GM18868 (cell line): ENCODE measurements at regions not wholly inside any gene's neighbourhood (a gene's known extent, or its start where the extent isn't known, plus 50 kb on each side); places are given as distances from the start of the nearest gene placed in this dataset.

ENCODE experiments used
- ATAC-seq: cut with Tn5 transposase; IDR thresholded peaks from one replicate; pipeline ENCODE4 v1.9.1; 2021; ENCODE audit warnings: mild to moderate bottlenecking, moderate library complexity; ENCODE audit not compliant: unreplicated experiment

- no peak for ATAC-seq
These were observed 427.2 kb downstream of the EPHA4 start for GRCh38 chr2:221144909-221145308.

DNA sequence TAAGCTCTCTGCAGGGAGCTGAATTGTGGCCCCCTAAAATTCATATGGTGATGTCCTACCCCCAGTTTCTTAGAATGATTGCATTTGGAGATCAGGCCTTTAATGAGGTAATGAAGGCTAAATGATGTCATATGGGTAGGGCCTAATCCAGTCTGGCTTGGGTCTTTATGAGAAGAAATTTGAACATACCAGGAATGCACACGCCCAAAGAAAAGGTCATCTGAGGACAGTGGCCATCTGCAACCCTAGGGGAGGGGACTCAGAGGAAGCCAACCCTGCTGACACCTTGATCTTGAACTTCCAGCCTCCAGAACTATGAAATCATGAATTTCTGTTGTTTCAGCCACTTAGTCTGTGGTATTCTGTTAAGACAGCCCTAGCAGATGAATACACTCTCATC lies 426.7 kb downstream of the EPHA4 start:
- ATAC-seq, result no peak

DNA sequence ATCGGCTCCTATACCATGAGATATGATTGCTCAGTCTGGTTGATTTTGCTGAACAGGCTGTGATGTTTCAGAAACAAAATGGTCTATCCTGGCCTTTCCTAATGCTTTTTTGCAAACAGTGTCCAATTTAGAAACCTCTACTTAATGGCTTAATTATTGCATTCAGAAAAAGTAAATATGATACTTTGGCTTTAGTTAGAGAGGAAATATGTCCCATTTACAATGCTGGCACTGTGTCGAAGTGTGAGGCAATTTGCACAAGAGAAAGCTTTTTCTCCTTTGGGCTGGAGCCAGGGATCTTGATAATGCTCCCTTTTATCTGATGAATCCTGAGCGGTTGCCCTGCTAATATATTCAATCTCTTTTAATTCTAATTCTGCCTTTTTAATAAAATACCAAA lies 418.9 kb downstream of the EPHA4 start:
- ATAC-seq, result no peak

- no peak for ATAC-seq
These were observed 417.9 kb downstream of the EPHA4 start for GRCh38 chr2:221154176-221154575.

- ATAC-seq, result no peak
These were observed 415.9 kb downstream of the EPHA4 start for GRCh38 chr2:221156062-221156734.

- ATAC-seq, result no peak
These were observed 410.9 kb downstream of the EPHA4 start for GRCh38 chr2:221161186-221161585.

DNA sequence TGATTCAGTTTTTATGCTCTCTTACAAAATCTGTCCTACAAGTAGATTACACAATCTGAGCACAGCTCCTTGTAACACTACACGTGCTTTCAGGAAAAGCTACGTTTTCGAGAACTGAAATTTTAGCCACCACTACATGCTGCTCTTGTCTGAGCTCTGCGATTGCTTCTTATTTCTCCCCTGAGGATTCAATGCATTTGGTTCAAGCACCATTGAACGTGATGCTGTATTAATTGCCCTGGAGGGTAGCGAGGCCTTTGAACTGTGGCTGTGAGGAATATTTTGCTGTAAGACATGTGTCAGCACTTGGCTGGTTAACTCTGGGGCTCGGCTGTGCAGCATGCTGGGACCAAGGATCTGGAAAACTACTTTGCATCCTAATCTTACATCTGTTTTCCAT lies 405.8 kb downstream of the EPHA4 start:
- no peak for ATAC-seq

GRCh38 chr2:221167561-221167960 lies 404.5 kb downstream of the EPHA4 start:
- no peak for ATAC-seq

GRCh38 chr2:221169724-221170123 lies 402.4 kb downstream of the EPHA4 start:
- no peak for ATAC-seq

GRCh38 chr2:221170548-221170947 lies 401.6 kb downstream of the EPHA4 start:
- ATAC-seq, result no peak

GRCh38 chr2:221176667-221177066 lies 395.4 kb downstream of the EPHA4 start:
- no peak for ATAC-seq

DNA sequence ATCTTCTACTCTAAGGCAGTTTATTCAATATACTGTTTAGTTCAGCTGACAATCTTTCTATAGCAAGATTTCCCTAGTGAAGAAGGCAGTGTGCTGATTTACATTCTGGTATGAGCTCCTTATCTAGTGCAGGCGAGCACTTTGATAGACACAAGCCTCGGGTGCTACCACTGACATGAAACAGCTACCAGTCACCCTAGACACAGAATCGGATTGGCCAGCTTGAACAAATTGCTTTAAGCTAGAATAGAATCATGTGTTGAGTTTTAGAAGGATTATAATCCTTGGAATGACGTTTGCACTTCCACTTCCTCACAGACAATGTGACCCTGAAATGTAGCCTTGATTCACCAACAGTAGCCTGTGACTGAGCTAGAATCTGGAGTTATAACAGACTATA lies 394.0 kb downstream of the EPHA4 start:
- ATAC-seq, result no peak

DNA sequence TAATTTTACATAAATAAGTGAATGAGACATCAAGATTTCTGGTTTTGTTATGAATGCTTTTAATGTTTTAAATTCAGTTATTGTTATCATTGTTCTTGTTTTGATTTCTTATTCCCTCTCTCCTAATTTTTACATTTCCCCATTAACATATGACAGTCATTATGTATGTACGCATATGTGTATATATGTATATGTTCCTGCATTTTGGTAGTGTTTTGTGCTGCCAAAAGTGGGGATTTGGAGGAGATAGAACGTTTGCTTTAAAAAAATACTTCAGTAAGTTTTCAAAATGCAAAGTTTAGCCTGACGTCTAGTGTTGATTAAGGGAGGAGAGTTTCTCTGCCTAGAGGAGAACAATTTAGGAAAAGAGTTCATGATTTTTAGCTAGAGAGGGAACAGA lies 385.2 kb downstream of the EPHA4 start:
- no peak for ATAC-seq

DNA sequence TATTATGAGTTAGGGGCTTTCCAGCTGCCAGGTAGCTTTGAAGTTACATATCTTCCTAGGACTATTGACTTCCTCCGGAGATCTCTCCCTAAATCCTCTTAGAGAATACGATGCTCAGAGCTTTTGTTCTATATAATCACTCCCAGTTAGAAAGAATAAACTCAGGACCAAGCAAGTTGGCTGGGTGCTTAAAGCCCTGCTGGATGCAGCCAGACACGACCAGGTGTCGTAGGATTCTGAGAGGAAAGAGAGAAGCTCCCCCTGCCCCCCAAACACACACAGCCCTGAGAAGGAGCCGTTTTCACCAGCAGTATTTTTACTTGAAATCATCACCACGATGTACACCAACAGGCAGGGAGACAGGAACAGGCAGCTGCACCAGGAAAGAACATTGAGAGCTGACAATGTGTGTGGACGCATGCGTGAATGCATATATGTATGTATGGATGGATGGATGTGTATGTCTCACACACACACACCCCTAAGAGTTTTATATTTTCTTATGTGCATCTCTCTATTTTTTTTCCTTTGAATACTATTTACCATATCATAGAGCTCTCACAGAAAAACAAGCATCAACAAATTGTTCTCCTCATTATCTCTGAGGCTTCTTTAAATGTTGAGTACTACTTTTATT lies 382.6 kb downstream of the EPHA4 start:
- no peak for ATAC-seq

DNA sequence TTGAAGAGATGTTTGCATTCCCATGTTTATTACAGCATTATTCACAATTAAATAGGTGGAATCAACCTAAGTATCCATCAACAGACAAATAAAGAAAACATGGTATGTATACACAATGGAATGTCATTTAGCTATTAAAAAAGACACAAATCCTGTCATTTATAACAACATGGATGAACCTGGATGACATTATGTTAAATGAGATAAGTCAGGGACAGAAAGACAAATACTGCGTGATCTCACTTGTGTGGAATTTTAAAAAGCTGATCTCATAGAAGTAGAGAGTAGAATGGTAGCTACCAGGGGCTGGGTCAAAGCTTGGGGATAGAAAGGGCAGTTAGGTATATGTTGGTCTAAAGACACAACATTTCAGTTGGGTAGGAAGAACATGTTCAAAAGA lies 376.3 kb downstream of the EPHA4 start:
- no peak for ATAC-seq

GRCh38 chr2:221197225-221197856 lies 374.8 kb downstream of the EPHA4 start:
- ATAC-seq, result no peak

GRCh38 chr2:221198309-221198708 lies 373.8 kb downstream of the EPHA4 start:
- ATAC-seq, result no peak

DNA sequence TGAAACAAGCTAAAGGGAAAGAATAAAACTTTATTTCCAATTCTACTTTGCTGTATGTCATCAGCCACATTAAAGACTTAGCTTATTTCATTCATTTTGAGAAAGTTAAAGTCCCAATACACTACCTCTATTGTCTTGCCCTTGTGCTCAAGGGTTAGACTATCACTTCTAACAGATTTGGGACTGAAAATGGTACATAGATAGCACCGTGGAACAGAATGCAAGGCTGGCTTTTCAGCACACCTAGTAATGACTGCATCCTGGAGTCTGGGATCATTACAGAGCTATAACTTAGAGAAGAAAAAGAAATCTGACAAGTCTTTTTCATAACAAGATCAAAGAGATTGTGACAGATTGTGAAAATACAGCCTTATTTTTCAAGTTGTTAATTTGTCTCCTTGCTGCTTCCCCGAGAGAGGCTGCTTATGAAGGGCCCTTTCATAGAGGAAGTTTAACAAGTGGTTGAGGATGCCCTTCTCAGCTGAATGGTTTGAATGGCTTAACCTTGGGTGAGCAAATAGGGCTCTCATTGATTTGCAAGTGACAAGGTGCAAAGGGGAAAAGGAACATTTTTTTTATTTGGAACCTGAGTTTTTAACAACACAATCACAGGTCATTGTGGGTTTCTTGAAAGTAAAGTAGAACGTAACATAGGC lies 371.8 kb downstream of the EPHA4 start:
- no peak for ATAC-seq

GRCh38 chr2:221202431-221202830 lies 369.7 kb downstream of the EPHA4 start:
- no peak for ATAC-seq

DNA sequence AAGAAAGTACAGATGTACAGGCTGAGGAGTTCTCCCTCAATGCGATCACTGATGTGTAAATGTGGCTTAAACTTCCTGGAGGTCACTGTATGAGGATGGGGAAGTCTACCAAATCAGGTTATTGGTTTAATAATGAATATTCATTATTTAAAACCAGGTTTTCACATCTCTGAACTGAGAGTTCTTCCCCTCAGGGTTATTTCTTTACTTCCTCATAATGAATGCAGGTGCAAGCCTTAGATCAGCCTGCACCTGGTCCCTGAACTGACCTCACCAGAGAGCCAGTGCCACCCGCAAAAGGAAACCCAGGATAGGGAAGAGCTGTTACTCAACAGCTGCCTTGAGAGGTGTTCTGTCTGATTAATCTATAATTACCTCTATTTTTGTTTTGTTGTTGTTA lies 369.0 kb downstream of the EPHA4 start:
- peak; percentile 60 for ATAC-seq

DNA sequence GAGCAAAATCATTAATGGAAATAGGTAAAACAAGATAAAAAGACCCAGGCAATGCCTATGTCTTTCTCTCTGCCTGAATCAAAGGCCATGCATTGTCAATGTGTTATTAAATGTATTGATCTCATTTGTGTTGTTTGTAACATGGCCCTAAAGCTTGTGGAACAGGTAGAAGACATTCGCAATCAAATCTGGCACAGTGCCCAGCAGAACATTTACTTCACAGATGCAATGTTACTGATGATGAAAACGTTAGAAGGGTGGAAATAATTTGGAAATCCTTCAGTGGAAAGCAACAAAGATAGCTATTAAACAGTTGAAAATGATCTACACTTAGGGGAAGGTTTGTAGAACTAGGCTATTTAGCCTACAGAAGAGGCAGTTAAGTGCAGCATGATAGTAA lies 368.2 kb downstream of the EPHA4 start:
- ATAC-seq, result no peak

DNA sequence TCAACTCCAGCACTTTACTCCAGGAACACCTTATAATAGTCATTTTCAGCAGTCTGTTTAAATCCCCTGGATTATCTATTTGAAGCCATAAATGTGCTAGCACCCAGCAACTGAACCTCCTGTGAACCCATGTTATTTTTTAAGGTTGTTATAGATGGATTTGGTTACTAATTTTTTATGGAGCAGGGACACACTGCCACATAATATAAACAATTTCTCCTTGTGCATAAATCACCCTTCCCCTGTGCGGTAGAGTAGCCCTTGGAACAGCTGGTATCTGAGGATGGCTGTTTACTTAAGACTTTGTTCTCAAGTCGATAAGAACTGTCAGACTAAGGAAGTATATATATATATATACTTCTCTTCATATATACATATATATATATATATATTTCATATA lies 367.4 kb downstream of the EPHA4 start:
- ATAC-seq, result no peak
